ENCODE measurements at regions not wholly inside any gene's neighbourhood (a gene's known extent, or its start where the extent isn't known, plus 50 kb on each side); places are given as distances from the start of the nearest gene placed in this dataset.

DNA sequence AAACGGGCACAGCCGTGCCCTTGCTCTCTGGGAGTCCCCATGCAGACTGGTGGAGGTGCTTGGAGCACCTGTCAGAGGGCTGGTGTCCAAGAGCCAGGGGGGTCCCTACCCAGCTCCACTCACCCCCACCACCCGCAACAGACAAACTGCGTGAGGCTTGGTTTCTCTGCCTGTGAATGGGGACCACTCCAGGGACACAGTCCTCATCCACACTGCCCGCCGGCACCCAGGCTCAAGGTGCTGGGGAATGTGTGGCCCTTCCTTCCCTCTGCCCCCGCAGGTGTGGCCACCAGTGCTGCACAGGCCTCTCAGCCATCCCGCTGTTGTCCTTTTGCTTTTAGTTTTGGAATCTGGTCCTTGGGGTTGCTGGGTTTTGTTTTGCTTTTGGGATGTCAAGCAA is 136.5 kb upstream of the ZNF236 start:
- no peak for TF ChIP-seq SP1 (IDR thresholded peaks at IDR 0.05)
- no peak for TF ChIP-seq BHLHE40 (IDR thresholded peaks at IDR 0.05; ENCODE audit: borderline replicate concordance)
- no peak for TF ChIP-seq SUZ12 (IDR thresholded peaks at IDR 0.05)
- TF ChIP-seq HDGF (IDR thresholded peaks at IDR 0.05; ENCODE audit: borderline replicate concordance) = no peak
- TF ChIP-seq FOXA1 (IDR thresholded peaks at IDR 0.05) = no peak
- no peak for TF ChIP-seq ZNF384 (IDR thresholded peaks at IDR 0.05)
- TF ChIP-seq TARDBP (IDR thresholded peaks at IDR 0.05) = no peak
- no peak for TF ChIP-seq L3MBTL2 (conservative IDR thresholded peaks at IDR 0.05)
- TF ChIP-seq LEF1 (IDR thresholded peaks at IDR 0.05; ENCODE audit: borderline replicate concordance) = no peak
- TF ChIP-seq NFRKB (IDR thresholded peaks at IDR 0.05) = no peak
- TF ChIP-seq ARNT (IDR thresholded peaks at IDR 0.05) = no peak
- TF ChIP-seq, protein P1, sequence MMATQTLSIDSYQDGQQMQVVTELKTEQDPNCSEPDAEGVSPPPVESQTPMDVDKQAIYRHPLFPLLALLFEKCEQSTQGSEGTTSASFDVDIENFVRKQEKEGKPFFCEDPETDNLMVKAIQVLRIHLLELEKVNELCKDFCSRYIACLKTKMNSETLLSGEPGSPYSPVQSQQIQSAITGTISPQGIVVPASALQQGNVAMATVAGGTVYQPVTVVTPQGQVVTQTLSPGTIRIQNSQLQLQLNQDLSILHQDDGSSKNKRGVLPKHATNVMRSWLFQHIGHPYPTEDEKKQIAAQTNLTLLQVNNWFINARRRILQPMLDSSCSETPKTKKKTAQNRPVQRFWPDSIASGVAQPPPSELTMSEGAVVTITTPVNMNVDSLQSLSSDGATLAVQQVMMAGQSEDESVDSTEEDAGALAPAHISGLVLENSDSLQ (IDR thresholded peaks at IDR 0.05) = no peak
- no peak for TF ChIP-seq ELF4 (IDR thresholded peaks at IDR 0.05)
- no peak for TF ChIP-seq FOXM1 (IDR thresholded peaks at IDR 0.05; ENCODE audit: borderline replicate concordance)
